Heart right ventricle (tissue), 16 donors: ENCODE measurements at regions not wholly inside any gene's neighbourhood (a gene's known extent, or its start where the extent isn't known, plus 50 kb on each side); places are given as distances from the start of the nearest gene placed in this dataset.

ENCODE experiments used
- ATAC-seq, 8 donors: fragments of 200-7000 bp; cut with Tn5 transposase; one replicate each; pipeline ENCODE4 v1.9.1; 2020; ENCODE audit warnings: mild to moderate bottlenecking in 8 of 8, moderate library complexity in 8 of 8, moderate number of reproducible peaks in 1 of 8
- DNase-seq, 2 donors: peaks; one replicate each; pipeline ENCODE4 v3.0.0-alpha.2; 2020
- H3K27ac ChIP-seq, 10 donors: fragments of 200-600 bp; sonication (generic) in 2 of 10; one replicate each; pipeline versions ENCODE4 v1.5.0 to v1.8.0; 2020 to 2022; ENCODE audit warnings: mild to moderate bottlenecking in 3 of 10
- H3K27me3 ChIP-seq, 7 donors: fragments of 200-600 bp; one replicate each; pipeline ENCODE4 v1.8.0; 2021 to 2022; ENCODE audit warnings: mild to moderate bottlenecking in 2 of 7
- H3K36me3 ChIP-seq, 9 donors: fragments of 200-600 bp; sonication (generic) in 1 of 9; one replicate each; pipeline versions ENCODE4 v1.5.0 to v1.8.0; 2020 to 2022; ENCODE audit warnings: mild to moderate bottlenecking in 2 of 9
- H3K4me1 ChIP-seq, 9 donors: fragments of 200-600 bp; sonication (generic) in 1 of 9; one replicate each; pipeline versions ENCODE4 v1.5.0 to v1.8.0; 2020 to 2022; ENCODE audit warnings: mild to moderate bottlenecking in 4 of 9
- H3K4me3 ChIP-seq, 10 donors: fragments of 200-600 bp; sonication (generic) in 2 of 10; one replicate each; pipeline versions ENCODE4 v1.5.0 to v1.8.0; 2020 to 2022; ENCODE audit warnings: mild to moderate bottlenecking in 7 of 10, moderate library complexity in 2 of 10
- H3K9me3 ChIP-seq, 11 donors: fragments of 200-600 bp in 10 of 11; sonication (generic) in 2 of 11; one replicate each; pipeline versions ENCODE4 v1.5.0 to v1.8.0; 2013 to 2022; ENCODE audit warnings: mild to moderate bottlenecking in 2 of 11, control low read depth in 1 of 11, moderate library complexity in 1 of 11
- CTCF ChIP-seq, 9 donors: fragments of 200-600 bp; sonication (generic) in 2 of 9; IDR thresholded peaks; one replicate each; pipeline versions ENCODE4 v1.5.0 to v1.8.0; 2021 to 2022; ENCODE audit warnings: antibody characterized with exemption in 9 of 9, mild to moderate bottlenecking in 5 of 9, moderate library complexity in 1 of 9
- WGBS, 2 donors: extraction: QIAGEN DNeasy Blood & Tissue Kit; methylation state at CpG; one replicate each; pipeline ENCODE4 v1.1.7; 2013; ENCODE audit warnings: inconsistent platforms in 1 of 2; 5-methylcytosine and 5-hydroxymethylcytosine counted together
- intact Hi-C, 10 donors: fragments of 100-400 bp; cut with DNase I; formaldehyde crosslinking; loops; one replicate each; pipeline versions ENCODE4 v1.11.1 to v1.14.2; 2022
- donor health status: Arrhythmogenic right ventricular cardiomyopathy.
- donor health status: ischemic (EF 13 %, LVEDD 7.1; RV severe dilation, severe dysfunction).
- donor health status: healthy with polysubstance abuse.
- donor health status: DM: no; HTN: yes; CAD: no.
- donor health status: DM: no; HTN: no; CAD: no.
- donor health status: ischemic (EF 25% LVEDD 6.9; RV normal size, moderate dysfunction).
- donor health status: ischemic (EF 25% LVEDD 5.7; RV mildly dilated, moderate dysfunction).
- donor health status: healthy.
- donor health status: DM: yes; HTN: yes; CAD: no.
- donor health status: Ischemic cardiomyopathy.
- donor health status: ischemic (EF 35%, LVEDD 5.7; RV mildly dilated, moderate dysfunction).
- donor health status: nonischemic (EF 11% LVEDD 7.7; RV severe dilation, severe dysfunction).
- donor health status: DM: yes; HTN: yes; CAD: no.
- donor health status: PGD.
- donor health status: ischemic (EF 29% LVEDD 5.4; RV normal size, mild dysfunction).
- donor health status: nonischemic (EF 23%, LVEDD 6.1; RV moderate dilation, normal function).

- Histone ChIP-seq H3K9me3 (no peaks in the 10 kb centered on the region), H3K27ac (no peak overlapping the region), H3K36me3 (no peaks in the 10 kb centered on the region), H3K4me3 (no peak overlapping the region), H3K4me1 (no peaks in the 10 kb centered on the region), H3K27me3 (peaks cover 0 to 4% (median 0%) of the 10 kb centered on the region in 7 donors)
- intact Hi-C loops: no loop called here
- ATAC-seq (no peak), DNase-seq (no peak)
- TF ChIP-seq CTCF (IDR thresholded peaks at IDR 0.05): no peak
- 65 to 71% methylated on average over 3 of the region's 3 CpGs for WGBS, 2 donors
Observed at GRCh38 chr4:57291911-57292310, 181.7 kb upstream of the IGFBP7 start.

GRCh38 chr4:57287687-57288604, 177.8 kb upstream of the IGFBP7 start:
- no peak for TF ChIP-seq CTCF (IDR thresholded peaks at IDR 0.05)
- 73% methylated on average over 5 of the region's 5 CpGs for WGBS, 2 donors
- intact Hi-C loops: no loop called here
- Histone ChIP-seq H3K4me1 (no peaks in the 10 kb centered on the region), H3K27me3 (no peaks in the 10 kb centered on the region), H3K36me3 (no peaks in the 10 kb centered on the region), H3K9me3 (no peaks in the 10 kb centered on the region), H3K27ac (no peak overlapping the region), H3K4me3 (no peak overlapping the region)
- DNase-seq (no peak), ATAC-seq (no peak)

GRCh38 chr4:57282933-57283310, 172.7 kb upstream of the IGFBP7 start:
- Histone ChIP-seq H3K27ac (no peak overlapping the region), H3K4me3 (no peak overlapping the region), H3K36me3 (no peaks in the 10 kb centered on the region), H3K27me3 (peaks cover 0 to 5% (median 0%) of the 10 kb centered on the region in 7 donors), H3K4me1 (no peaks in the 10 kb centered on the region), H3K9me3 (no peaks in the 10 kb centered on the region)
- DNase-seq (no peak), ATAC-seq (no peak)
- intact Hi-C loops: no loop called here
- 31 to 65% methylated on average over 1 of the region's 1 CpG for WGBS, 2 donors
- TF ChIP-seq CTCF (IDR thresholded peaks at IDR 0.05): no peak

GRCh38 chr4:57280481-57280880, 170.3 kb upstream of the IGFBP7 start:
- no peaks in the 10 kb centered on the region for H3K4me1 ChIP-seq
- H3K9me3 ChIP-seq: no peaks in the 10 kb centered on the region
- H3K27me3 ChIP-seq: peaks cover 0 to 5% (median 0%) of the 10 kb centered on the region in 7 donors
- TF ChIP-seq CTCF (IDR thresholded peaks at IDR 0.05): no peak
- no peak for DNase-seq
- no peak overlapping the region for H3K27ac ChIP-seq
- 65 to 83% methylated on average over 2 of the region's 2 CpGs for WGBS, 2 donors
- H3K36me3 ChIP-seq: no peaks in the 10 kb centered on the region
- H3K4me3 ChIP-seq: no peak overlapping the region
- intact Hi-C loops: no loop called here
- no peak for ATAC-seq
